T follicular helper cell (primary cell): ENCODE measurements at regions not wholly inside any gene's neighbourhood (a gene's known extent, or its start where the extent isn't known, plus 50 kb on each side); places are given as distances from the start of the nearest gene placed in this dataset.

Experiments
- DNase-seq: peaks from one replicate; pipeline ENCODE4 v3.0.0-alpha.2; 2020; ENCODE audit warnings: low read depth

- no peak for DNase-seq
These were observed 120.3 kb upstream of the CELF2 start for GRCh38 chr10:10897400-10897799.

DNA sequence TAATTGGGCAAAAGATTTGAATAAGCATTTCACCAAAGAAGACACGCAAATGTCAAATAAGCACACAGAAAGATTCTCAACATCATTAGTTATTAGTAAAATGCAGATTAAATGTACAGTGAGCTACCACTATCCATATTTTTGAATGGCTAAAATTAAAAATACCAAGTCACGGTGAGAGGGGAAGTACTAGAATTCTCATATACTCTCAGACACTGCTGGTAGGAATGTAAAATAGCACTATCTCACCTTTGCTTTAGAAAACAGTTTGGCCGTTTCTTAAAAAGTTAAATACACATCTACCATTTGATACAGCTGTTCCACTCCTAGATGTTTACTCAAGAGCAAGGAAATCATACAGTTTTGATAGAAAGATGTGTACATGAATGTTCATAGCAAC lies 115.8 kb upstream of the CELF2 start:
- DNase-seq: no peak

GRCh38 chr10:10902951-10903350 lies 114.7 kb upstream of the CELF2 start:
- DNase-seq: no peak

- no peak for DNase-seq
These were observed 114.1 kb upstream of the CELF2 start for GRCh38 chr10:10903620-10904019.

- no peak for DNase-seq
These were observed 107.0 kb upstream of the CELF2 start for GRCh38 chr10:10910634-10911033.

DNA sequence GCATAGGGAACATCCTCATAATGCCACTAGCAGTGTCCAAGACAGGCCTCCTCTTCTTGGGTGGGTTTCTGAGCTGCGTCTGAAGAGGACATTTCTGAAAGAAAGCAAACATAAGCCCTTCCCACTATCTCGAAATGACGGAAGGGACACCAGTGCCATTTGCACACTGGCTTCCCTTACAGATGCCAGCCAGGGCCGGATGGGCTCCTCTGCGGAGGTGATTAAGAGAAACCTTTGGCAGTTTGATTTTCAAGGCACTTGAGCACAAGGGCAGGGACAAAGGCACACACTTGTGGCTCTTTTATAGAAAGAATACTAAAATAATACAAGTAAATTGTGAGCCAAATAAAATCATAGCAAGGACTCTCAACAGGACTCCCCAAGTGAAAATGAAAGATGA lies 106.6 kb upstream of the CELF2 start:
- no peak for DNase-seq

DNA sequence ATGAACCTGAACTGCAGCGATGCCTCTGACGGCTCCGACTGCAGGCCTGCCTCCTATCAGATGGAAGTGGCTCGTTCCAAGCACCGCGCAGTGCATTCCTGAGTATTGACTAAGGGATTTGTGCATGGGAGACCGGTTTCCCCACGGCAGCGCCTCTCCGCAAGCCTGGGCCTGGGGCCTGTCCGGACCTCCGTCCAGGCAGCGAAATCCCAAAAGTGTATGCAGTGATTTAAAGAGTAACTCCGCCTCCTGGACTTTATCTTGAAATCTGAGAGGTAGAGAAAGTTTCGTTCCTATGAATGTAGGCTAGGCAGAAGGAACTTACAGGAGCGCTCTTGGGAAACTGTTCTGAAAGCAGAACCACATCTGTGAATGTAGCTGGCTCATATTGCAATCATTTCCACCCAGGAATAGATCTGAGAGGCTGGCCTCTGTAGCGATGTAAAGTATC lies 106.2 kb upstream of the CELF2 start:
- no peak for DNase-seq

DNA sequence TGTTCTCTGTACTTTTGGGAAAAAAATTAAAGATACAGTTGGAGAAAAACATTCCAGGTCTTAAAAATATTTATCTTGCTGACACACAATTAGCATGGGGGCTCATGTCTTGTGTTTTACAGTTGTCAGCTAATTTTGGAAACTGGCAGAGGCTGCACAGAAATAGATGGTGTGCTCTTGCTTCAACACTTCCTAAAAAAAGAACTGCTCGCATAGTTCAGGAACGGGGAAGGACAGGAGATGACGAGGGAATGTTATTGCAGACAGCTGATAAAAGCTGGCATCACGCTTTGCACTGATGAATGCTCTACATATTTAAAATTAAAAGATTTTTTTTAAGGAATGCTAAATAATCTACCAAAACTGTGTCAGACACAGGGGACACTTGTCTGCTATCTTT lies 103.5 kb upstream of the CELF2 start:
- no peak for DNase-seq

DNA sequence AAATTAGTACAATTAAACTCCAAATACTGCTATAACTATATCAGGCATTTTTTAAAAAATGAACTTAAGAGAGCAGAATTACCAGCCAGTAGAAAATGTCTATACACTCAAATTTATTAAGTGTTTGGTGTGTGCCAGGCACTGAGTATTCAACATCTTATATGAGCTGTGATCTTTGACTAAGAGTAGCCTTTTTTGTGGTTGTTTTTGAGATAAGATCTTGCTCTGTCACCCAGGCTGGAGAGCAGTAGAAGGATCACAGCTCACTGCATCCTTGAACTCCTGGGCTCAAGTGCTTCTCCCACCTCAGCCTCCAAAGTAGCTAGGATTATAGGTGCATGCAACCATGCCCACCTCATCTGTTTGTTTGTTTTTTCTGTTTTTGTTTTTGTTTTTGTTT lies 102.5 kb upstream of the CELF2 start:
- DNase-seq: no peak

GRCh38 chr10:10917031-10917430 lies 100.6 kb upstream of the CELF2 start:
- no peak for DNase-seq

DNA sequence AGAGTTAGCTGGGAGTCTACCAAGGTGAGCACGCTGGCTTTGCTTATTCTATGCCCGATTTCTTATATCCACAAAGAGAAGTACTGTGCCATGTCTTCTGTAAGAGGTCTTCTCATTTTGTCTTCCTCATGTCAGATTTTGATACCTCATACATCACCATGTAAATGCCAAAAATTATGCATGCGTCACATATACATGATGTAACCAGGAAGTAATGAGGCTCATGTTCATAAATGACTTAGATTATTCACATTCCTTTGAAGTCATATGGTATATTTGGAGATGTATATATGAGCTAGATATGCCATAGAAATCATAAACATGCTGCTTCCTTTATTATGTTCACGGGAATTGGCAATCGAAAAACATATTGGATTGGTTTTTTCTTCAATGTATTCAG lies 97.7 kb upstream of the CELF2 start:
- no peak for DNase-seq

DNA sequence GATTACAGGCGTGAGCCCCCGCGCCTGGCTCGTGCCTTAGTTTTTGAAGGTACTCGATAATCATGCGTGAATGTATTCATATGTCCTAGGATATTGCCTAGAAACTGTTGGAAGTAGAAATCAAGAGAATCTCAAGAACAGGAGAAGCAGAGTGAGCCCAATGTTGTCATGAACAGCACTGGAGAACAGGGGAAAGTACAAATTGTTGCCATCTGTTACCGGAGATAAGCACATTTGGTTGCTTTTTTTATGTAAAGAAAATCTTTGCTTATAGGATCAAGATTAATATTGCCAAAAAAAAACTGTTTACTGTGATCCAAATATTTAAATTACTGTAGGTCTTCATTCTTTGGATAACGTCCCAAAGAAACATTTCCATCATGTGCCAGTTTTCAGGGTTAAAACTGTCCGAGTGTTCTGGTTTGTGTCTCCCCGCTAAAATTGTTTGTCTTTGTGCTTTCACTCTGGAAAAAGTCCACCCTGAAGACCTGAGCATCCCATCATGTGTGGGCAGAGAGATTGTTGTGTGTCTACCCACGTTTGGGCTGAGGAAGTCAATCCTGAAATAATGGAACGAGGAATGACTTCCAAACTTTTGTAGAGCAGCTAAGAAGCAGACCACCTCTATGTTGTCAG lies 95.7 kb upstream of the CELF2 start:
- DNase-seq: no peak

DNA sequence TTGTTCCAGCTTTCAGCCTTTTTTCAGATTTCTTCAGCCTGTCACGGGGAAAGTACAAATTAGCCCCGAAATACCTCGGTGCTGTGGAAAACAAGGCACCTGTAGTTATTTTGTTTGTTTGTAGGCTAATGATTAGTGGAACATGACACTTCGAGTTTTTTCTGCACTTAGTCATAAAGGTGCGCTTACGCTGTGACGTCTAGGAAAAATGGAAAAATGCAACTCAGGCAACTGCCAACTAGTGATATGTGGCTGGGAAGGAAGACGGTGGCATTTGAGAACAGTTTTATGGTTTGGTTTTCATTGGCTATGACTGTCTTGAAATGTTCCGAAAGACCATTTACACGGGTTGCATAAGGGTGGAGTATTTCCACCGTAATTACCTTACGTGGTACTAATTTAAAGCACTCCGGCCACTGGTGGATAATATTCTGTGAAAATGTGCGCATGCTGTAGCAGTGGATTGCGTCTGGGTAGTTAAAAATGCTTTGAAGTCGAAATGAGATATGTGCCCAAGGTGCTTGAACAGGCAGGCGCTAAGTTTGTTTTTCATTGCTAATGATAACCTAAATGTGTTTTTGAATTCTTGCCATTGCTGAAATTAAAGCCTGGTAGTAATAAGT lies 94.5 kb upstream of the CELF2 start:
- DNase-seq: no peak

GRCh38 chr10:10925667-10926066 lies 92.0 kb upstream of the CELF2 start:
- no peak for DNase-seq

GRCh38 chr10:10927608-10928007 lies 90.1 kb upstream of the CELF2 start:
- no peak for DNase-seq

GRCh38 chr10:10930979-10931743 lies 86.5 kb upstream of the CELF2 start:
- DNase-seq: no peak

- DNase-seq: no peak
These were observed 82.6 kb upstream of the CELF2 start for GRCh38 chr10:10935032-10935431.

DNA sequence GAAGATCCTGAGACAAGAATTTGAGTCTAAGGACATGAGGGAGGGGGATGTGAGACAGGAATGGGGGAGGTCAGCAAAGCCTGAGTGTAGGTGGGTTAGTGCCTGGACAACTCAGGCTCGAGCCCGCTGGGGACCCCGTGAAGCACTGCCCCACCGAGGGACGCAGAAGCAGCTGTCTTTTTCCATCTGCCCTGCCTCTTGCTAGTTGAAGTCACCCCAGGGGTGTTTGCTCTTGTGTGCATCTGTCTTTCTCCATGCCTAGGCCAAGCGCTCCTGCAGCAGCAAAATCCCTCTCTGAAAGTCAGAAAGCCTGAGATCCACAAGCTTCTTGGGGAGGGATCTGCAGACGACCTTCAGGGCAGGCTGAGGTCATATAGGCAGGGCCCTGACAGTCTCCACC lies 79.0 kb upstream of the CELF2 start:
- no peak for DNase-seq

GRCh38 chr10:10941127-10941730 lies 76.4 kb upstream of the CELF2 start:
- DNase-seq: no peak

DNA sequence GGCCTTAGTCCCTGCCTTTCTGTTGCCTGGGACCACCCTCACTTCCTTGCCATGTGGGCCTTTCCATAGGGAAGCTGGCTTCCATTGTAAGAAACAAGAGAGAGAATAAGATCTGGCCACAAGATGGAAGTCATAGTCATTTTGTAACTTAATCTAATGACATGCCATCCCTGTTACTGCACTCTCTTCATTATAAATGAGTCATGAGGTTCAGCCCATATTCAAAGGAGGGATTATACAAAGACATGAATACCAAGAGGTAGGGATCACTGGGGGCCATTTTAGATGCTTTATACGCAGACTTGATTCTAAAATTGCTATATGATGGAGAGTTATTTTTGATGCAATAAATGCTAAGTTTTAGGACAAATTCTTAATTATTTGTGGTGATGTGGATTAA lies 75.2 kb upstream of the CELF2 start:
- DNase-seq: no peak

DNA sequence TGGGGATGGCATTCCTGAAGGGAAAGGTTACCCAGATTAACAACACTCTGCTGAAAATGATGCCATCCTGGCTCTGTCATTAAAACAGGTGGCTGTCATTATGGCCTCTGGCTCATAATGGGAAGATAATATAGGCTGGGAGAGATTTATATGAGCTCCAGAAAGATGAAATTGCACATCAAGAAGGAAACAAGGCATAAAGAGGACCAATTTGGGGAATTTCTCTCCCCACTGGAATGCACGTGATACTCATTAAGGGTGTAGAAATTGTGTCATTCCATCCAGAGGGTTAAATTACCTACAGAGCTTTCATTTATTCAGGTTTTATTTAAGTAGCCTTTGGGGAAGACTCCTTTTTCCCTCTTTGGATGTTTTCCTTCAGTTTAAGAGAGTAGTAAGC lies 71.6 kb upstream of the CELF2 start:
- DNase-seq: no peak

DNA sequence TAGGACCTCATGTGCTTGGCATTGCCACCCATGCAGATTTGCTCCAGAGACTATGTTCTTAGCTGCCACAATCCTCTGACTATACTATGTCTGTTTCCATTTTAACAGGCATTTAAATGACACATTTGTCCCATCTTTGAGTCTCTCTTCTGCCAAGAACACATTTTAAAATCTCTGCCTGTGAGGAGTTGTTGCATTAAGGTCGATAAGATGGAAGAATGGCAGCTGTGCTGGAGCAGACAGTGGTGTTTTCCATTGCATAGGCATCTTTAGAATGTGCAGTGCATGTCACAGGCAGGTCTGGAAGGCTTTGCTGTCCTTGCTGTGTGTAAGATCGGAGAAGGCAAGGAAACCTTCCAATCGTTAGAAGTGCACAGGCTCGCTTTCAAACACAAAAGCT lies 70.9 kb upstream of the CELF2 start:
- no peak for DNase-seq

GRCh38 chr10:10951675-10952074 lies 66.0 kb upstream of the CELF2 start:
- DNase-seq: no peak
